ENCODE measurements at regions not wholly inside any gene's neighbourhood (a gene's known extent, or its start where the extent isn't known, plus 50 kb on each side); places are given as distances from the start of the nearest gene placed in this dataset.

- Histone ChIP-seq H3K4me1 (no peaks in the 10 kb centered on the region), H3K9me3 (peaks cover 0 to under 1% (median 0%) of the 10 kb centered on the region in 8 donors), H3K36me3 (no peaks in the 10 kb centered on the region), H3K4me3 (no peak overlapping the region), H3K27ac (no peak overlapping the region), H3K27me3 (replicated peaks in 1 of 7) (no peaks in the 10 kb centered on the region)
- TF ChIP-seq POLR2AphosphoS5 (IDR thresholded peaks at IDR 0.05) (no peak), POLR2A (IDR thresholded peaks at IDR 0.05) (no peak), CTCF (IDR thresholded peaks at IDR 0.05 in 8 of 11, conservative IDR thresholded peaks at IDR 0.05 in 3 of 11) (no peak)
- no peak for DNase-seq
- WGBS, 5 donors, result 90 to 98% (median 94%) methylated on average over 3 of the region's 3 CpGs
- intact Hi-C loops (cut with DNase I; ENCODE audit: low total_unique reads), result no loop called here
These were observed 578.1 kb downstream of the CSNK1G3 start for GRCh38 chr5:124090115-124090514.

- Histone ChIP-seq H3K27ac (no peak overlapping the region), H3K4me3 (no peak overlapping the region), H3K27me3 (replicated peaks in 1 of 7) (no peaks in the 10 kb centered on the region), H3K36me3 (no peaks in the 10 kb centered on the region), H3K4me1 (no peaks in the 10 kb centered on the region), H3K9me3 (no peaks in the 10 kb centered on the region)
- DNase-seq, result no peak
- WGBS, 5 donors, result 48 to 92% (median 88%) methylated on average over 2 of the region's 2 CpGs
- TF ChIP-seq CTCF (IDR thresholded peaks at IDR 0.05 in 8 of 11, conservative IDR thresholded peaks at IDR 0.05 in 3 of 11) (no peak), POLR2A (IDR thresholded peaks at IDR 0.05) (no peak), POLR2AphosphoS5 (IDR thresholded peaks at IDR 0.05) (no peak)
- intact Hi-C loops (cut with DNase I; ENCODE audit: low total_unique reads), result no loop called here
These were observed 577.6 kb downstream of the CSNK1G3 start for GRCh38 chr5:124089578-124089977.

GRCh38 chr5:124088289-124089032 lies 576.5 kb downstream of the CSNK1G3 start:
- no peak for DNase-seq
- H3K27ac ChIP-seq, result no peak overlapping the region
- no peaks in the 10 kb centered on the region for H3K4me1 ChIP-seq
- WGBS, 5 donors, result 57 to 76% (median 68%) methylated on average over 5 of the region's 5 CpGs
- no peaks in the 10 kb centered on the region for H3K9me3 ChIP-seq
- no peaks in the 10 kb centered on the region for H3K36me3 ChIP-seq
- H3K4me3 ChIP-seq, result no peak overlapping the region
- TF ChIP-seq POLR2AphosphoS5 (IDR thresholded peaks at IDR 0.05), result no peak
- no peak for TF ChIP-seq CTCF (IDR thresholded peaks at IDR 0.05 in 8 of 11, conservative IDR thresholded peaks at IDR 0.05 in 3 of 11)
- TF ChIP-seq POLR2A (IDR thresholded peaks at IDR 0.05), result no peak
- intact Hi-C loops (cut with DNase I; ENCODE audit: low total_unique reads), result no loop called here
- H3K27me3 ChIP-seq (replicated peaks in 1 of 7), result no peaks in the 10 kb centered on the region

- intact Hi-C loops (cut with DNase I; ENCODE audit: low total_unique reads), result no loop called here
These were observed 575.8 kb downstream of the CSNK1G3 start for GRCh38 chr5:124087752-124088151.

More at GRCh38 chr5:124087752-124088151, 575.8 kb downstream of the CSNK1G3 start:
- no peaks in the 10 kb centered on the region for H3K36me3 ChIP-seq
- DNase-seq, result no peak
- no peaks in the 10 kb centered on the region for H3K27me3 ChIP-seq (replicated peaks in 1 of 7)
- WGBS, 5 donors, result 73 to 88% (median 78%) methylated on average over 2 of the region's 2 CpGs
- H3K9me3 ChIP-seq, result no peaks in the 10 kb centered on the region
- TF ChIP-seq CTCF (IDR thresholded peaks at IDR 0.05 in 8 of 11, conservative IDR thresholded peaks at IDR 0.05 in 3 of 11) (no peak), POLR2A (IDR thresholded peaks at IDR 0.05) (no peak), POLR2AphosphoS5 (IDR thresholded peaks at IDR 0.05) (no peak)
- no peaks in the 10 kb centered on the region for H3K4me1 ChIP-seq
- no peak overlapping the region for H3K27ac ChIP-seq
- H3K4me3 ChIP-seq, result no peak overlapping the region

Measured in spleen (tissue), 11 donors.